Right atrium auricular region (tissue), 2 donors: ENCODE measurements at regions not wholly inside any gene's neighbourhood (a gene's known extent, or its start where the extent isn't known, plus 50 kb on each side); places are given as distances from the start of the nearest gene placed in this dataset.

Experiments used
- DNase-seq: peaks from one replicate; pipeline ENCODE4 v3.0.0-alpha.2; 2019; ENCODE audit warnings: low spot score
- H3K27ac ChIP-seq, 2 donors: fragments of 200-600 bp; sonication (generic); 1 replicate in 1 of 2; 2 replicates in 1 of 2; pipeline ENCODE4 v1.5.1; 2016 to 2019
- H3K27me3 ChIP-seq, 2 donors: fragments of 200-600 bp; sonication (generic); one replicate each; pipeline versions ENCODE4 v1.5.1 to v1.6.0; 2017 to 2019
- H3K36me3 ChIP-seq: fragments of 200-600 bp; sonication (generic); one replicate; pipeline ENCODE4 v1.5.1; 2016
- H3K4me1 ChIP-seq, 2 donors: fragments of 200-600 bp; sonication (generic); one replicate each; pipeline versions ENCODE4 v1.5.1 to v1.6.0; 2017 to 2019
- H3K4me3 ChIP-seq, 2 donors: fragments of 200-600 bp; sonication (generic); 1 replicate in 1 of 2; 2 replicates in 1 of 2; pipeline ENCODE4 v1.5.1; 2017 to 2019; ENCODE audit warnings: mild to moderate bottlenecking in 1 of 2, moderate library complexity in 1 of 2
- H3K9me3 ChIP-seq, 2 donors: fragments of 200-600 bp; sonication (generic); one replicate each; pipeline ENCODE4 v1.5.1; 2019
- TF ChIP-seq, protein P1 (sequence below), 2 donors: fragments of 200-600 bp; sonication (generic); IDR thresholded peaks; one replicate each; pipeline ENCODE4 v1.5.1; 2019; ENCODE audit warnings: antibody characterized with exemption in 2 of 2

DNA sequence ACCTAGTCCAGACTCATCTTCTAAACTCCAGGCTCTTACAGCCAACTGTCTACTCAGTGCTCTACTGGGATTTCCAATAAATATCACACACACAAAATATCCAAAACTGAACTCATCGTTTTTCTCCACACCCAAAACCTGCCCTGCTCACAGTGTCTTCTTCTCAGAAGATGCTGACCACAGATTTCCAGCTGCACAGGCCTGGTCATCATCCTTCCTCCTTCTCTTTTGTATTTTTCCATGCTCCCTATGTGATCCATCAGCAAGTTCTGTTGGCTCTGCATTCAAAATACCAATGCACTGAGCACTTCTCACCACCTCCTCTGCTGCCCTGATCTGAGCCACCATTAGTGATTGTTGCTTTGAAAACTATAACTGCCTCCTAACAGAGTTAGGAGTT lies 159.5 kb upstream of the KAZN start:
- H3K4me1 ChIP-seq = peaks cover 0 to 4% of the 10 kb centered on the region in 2 donors
- no peak overlapping the region for H3K27ac ChIP-seq
- TF ChIP-seq, protein P1, sequence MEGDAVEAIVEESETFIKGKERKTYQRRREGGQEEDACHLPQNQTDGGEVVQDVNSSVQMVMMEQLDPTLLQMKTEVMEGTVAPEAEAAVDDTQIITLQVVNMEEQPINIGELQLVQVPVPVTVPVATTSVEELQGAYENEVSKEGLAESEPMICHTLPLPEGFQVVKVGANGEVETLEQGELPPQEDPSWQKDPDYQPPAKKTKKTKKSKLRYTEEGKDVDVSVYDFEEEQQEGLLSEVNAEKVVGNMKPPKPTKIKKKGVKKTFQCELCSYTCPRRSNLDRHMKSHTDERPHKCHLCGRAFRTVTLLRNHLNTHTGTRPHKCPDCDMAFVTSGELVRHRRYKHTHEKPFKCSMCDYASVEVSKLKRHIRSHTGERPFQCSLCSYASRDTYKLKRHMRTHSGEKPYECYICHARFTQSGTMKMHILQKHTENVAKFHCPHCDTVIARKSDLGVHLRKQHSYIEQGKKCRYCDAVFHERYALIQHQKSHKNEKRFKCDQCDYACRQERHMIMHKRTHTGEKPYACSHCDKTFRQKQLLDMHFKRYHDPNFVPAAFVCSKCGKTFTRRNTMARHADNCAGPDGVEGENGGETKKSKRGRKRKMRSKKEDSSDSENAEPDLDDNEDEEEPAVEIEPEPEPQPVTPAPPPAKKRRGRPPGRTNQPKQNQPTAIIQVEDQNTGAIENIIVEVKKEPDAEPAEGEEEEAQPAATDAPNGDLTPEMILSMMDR (IDR thresholded peaks at IDR 0.05) = no peak
- DNase-seq = no peak
- H3K4me3 ChIP-seq = no peak overlapping the region
- H3K9me3 ChIP-seq = no peaks in the 10 kb centered on the region
- H3K27me3 ChIP-seq = no peaks in the 10 kb centered on the region
- no peaks in the 10 kb centered on the region for H3K36me3 ChIP-seq

DNA sequence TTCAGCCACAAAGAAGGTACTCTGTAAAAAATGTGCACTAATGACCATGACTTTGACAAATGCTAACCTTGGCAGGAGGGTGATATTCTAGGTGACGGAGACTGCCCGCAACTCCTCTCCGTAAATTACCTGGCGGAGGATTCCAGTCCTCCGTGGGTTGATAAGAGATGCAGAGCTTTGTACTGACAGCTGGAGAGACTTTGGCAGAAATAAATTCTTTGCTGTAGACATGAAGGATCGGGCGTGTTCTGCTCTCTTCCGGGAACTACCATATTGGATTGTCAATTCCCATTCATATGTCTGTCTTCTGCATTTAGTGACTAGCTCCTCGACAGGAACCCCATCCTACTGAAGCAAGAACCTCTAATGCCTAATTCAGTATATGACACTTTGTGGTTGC lies 158.3 kb upstream of the KAZN start:
- Histone ChIP-seq H3K4me3 (no peak overlapping the region), H3K9me3 (no peaks in the 10 kb centered on the region), H3K36me3 (no peaks in the 10 kb centered on the region), H3K4me1 (peaks cover 0 to 4% of the 10 kb centered on the region in 2 donors), H3K27me3 (no peaks in the 10 kb centered on the region), H3K27ac (no peak overlapping the region)
- TF ChIP-seq, protein P1 (IDR thresholded peaks at IDR 0.05) = no peak
- no peak for DNase-seq

DNA sequence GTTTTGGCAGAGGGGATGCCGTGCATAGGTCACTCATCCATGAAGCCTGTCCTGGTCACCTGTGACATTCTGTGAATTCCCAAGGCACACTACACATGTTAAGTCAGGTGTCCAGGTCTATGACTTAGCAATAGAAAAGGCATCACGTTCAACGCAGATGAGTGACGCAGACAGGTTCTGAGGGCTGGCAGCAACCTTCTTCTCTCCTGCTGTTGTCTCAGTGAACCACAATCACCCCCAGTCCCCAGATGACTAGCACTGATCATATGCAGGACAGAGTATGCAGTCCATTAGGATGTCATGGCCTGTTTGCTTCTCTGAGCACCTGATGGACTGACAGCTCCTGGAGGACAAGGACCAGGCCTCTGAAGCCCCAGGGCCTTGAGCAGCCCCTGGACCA lies 157.8 kb upstream of the KAZN start:
- Histone ChIP-seq H3K9me3 (no peaks in the 10 kb centered on the region), H3K36me3 (no peaks in the 10 kb centered on the region), H3K4me3 (no peak overlapping the region), H3K27me3 (no peaks in the 10 kb centered on the region), H3K4me1 (peaks cover 0 to 4% of the 10 kb centered on the region in 2 donors), H3K27ac (no peak overlapping the region)
- TF ChIP-seq, protein P1 (IDR thresholded peaks at IDR 0.05) = no peak
- DNase-seq = no peak

DNA sequence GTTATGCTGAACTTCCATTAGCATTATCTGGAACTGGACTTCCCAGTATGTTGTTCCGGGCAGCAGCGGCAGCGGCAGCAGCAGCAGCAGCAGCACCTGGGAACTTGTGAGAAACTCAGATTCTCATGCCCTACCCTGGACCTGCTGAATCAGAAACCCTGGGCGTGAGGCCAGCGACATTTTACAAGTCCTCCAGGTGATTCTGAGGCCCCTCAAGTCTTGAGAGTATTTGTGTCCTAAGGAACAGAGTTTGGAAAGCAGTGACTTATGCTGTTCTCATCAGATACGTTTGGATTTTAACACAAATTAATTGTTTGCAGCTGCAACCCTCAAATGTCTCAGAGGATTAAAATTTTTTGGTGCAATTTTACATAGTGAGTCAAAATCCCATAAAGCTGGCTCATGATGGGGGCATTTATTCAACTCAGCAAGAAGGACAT lies 157.2 kb upstream of the KAZN start:
- DNase-seq = no peak
- Histone ChIP-seq H3K9me3 (no peaks in the 10 kb centered on the region), H3K4me1 (peaks cover 0 to 4% of the 10 kb centered on the region in 2 donors), H3K4me3 (no peak overlapping the region), H3K27ac (no peak overlapping the region), H3K27me3 (no peaks in the 10 kb centered on the region), H3K36me3 (no peaks in the 10 kb centered on the region)
- TF ChIP-seq, protein P1 (IDR thresholded peaks at IDR 0.05) = no peak

DNA sequence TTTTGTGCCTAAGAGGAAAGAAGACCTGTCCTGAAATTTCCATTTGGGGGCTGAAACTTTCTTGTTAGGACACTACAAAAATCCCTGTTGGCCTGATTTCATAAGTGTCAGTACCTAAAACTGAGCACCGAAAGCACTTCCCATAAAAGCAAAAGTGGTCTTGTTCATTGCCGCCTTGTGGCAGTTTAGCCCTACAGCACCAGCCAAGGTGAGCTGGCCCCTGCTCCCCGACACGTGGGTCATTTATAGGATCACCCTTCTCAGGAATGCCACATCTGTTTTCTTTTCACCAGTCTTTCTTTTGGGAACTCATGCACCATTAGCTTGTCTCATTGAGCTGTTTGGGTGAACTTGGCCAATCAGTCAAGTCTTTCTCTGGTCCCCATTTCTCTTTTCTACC lies 155.8 kb upstream of the KAZN start:
- TF ChIP-seq, protein P1 (IDR thresholded peaks at IDR 0.05) = no peak
- Histone ChIP-seq H3K9me3 (no peaks in the 10 kb centered on the region), H3K27ac (no peak overlapping the region), H3K27me3 (no peaks in the 10 kb centered on the region), H3K4me1 (no peaks in the 10 kb centered on the region), H3K36me3 (no peaks in the 10 kb centered on the region), H3K4me3 (no peak overlapping the region)
- DNase-seq = no peak

DNA sequence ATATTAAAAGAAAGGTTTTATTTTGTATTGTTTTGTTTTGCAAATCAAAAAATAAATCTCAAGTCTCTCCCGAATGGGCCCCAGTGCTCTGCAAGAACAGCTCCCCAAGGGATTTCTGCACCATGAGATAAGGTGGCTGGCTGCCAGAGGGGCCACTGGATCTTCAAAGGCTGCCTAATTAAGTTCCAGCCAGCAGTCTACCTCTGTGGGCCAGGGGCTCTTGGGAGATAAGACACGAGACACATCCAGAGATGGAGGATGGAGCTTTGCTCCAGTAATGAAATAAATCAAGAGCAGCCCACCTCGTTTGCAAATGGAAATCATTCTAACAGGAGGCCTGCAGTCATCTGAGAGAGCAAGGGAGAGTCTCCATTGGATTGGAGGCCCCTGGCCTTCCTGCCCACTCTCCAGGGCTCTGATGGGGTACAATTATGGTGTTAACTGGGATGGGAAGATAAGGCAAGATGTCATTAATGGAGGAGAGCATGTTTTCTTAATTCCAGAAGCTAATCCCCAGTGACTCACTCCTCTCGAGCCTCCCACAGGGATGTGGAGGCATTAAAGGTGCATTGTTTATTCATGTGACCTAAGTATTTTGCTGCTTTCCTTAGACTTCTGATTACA lies 155.2 kb upstream of the KAZN start:
- no peak overlapping the region for H3K27ac ChIP-seq
- H3K36me3 ChIP-seq = no peaks in the 10 kb centered on the region
- no peak for DNase-seq
- H3K4me1 ChIP-seq = no peaks in the 10 kb centered on the region
- TF ChIP-seq, protein P1 (IDR thresholded peaks at IDR 0.05) = no peak
- no peaks in the 10 kb centered on the region for H3K27me3 ChIP-seq
- no peaks in the 10 kb centered on the region for H3K9me3 ChIP-seq
- no peak overlapping the region for H3K4me3 ChIP-seq
